Activated naive CD8-positive, alpha-beta T cell treated with anti-CD3 and anti-CD28 coated beads, Interleukin-2, amount 10 ng/mL, durations not matched to agents 7 days and 5 days (primary cell): ENCODE measurements at regions not wholly inside any gene's neighbourhood (a gene's known extent, or its start where the extent isn't known, plus 50 kb on each side); places are given as distances from the start of the nearest gene placed in this dataset.
"Not testable (repeated sequence)": the region's sequence is repeated elsewhere in the genome, so short reads cannot be mapped to it uniquely, and the experiment has no call there.

Source experiments
- ATAC-seq: fragments of 150-1000 bp; cut with Tn5 transposase; one replicate; pipeline ENCODE4 v1.10.0; 2021; ENCODE audit warnings: low read depth, moderate library complexity
- POLR2A ChIA-PET: fragments of 350-600 bp; sonication (Branson Sonifier 250); formaldehyde crosslinking; loops from one replicate; lab custom pipeline; 2021; ENCODE audit warnings: antibody characterized with exemption; lab: Charles Lee
- DNase-seq: peaks from one replicate; pipeline ENCODE4 v3.0.0; 2021
- H3K27ac Mint-ChIP-seq: one replicate; pipeline ENCODE4 v1.8.0; 2022; ENCODE audit warnings: mild to moderate bottlenecking, mixed read lengths
- H3K27me3 Mint-ChIP-seq: one replicate; pipeline ENCODE4 v1.8.0; 2022; ENCODE audit warnings: mild to moderate bottlenecking, moderate library complexity, mixed read lengths
- H3K36me3 Mint-ChIP-seq: one replicate; pipeline ENCODE4 v1.8.0; 2021; ENCODE audit warnings: mild to moderate bottlenecking, mixed read lengths
- H3K4me1 Mint-ChIP-seq: one replicate; pipeline ENCODE4 v1.8.0; 2021; ENCODE audit warnings: mixed read lengths
- H3K4me3 Mint-ChIP-seq: one replicate; pipeline ENCODE4 v1.8.0; 2022; ENCODE audit warnings: mild to moderate bottlenecking, moderate library complexity, mixed read lengths
- H3K9me3 Mint-ChIP-seq: one replicate; pipeline ENCODE4 v1.8.0; 2021; ENCODE audit warnings: mixed read lengths

- POLR2A ChIA-PET, result no interaction called here
- Mint-ChIP-seq H3K27me3 (peaks cover 1% of the 10 kb centered on the region), H3K27ac (no peak overlapping the region), H3K4me1 (no peaks in the 10 kb centered on the region), H3K9me3 (no peaks in the 10 kb centered on the region), H3K36me3 (no peaks in the 10 kb centered on the region), H3K4me3 (no peak overlapping the region)
- DNase-seq, result no peak
- no peak for ATAC-seq
Observed at GRCh38 chr7:112669306-112669705, 120.9 kb downstream of the TMEM168 start.

DNA sequence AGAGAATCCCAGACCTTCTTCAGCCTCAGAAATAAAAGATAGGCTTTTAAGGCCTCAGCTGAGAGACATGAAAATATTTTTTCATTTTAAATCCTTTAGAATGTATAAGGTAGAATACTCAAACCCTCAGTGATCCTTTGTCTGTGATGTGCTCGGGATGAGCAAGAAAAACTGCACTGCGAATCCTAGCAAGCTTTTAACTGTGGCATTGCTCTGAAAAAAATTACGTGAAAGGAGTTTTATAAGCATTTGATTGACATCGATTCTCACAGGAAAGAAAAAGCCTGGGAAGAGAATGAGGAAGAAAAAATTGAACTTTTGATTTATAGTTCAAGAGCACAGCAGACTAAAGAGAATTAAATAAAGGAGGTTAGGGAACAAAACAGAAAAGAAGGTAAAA lies 120.0 kb downstream of the TMEM168 start:
- POLR2A ChIA-PET, result no interaction called here
- Mint-ChIP-seq H3K4me1 (no peaks in the 10 kb centered on the region), H3K4me3 (no peak overlapping the region), H3K27ac (no peak overlapping the region), H3K27me3 (peaks cover 1% of the 10 kb centered on the region), H3K9me3 (no peaks in the 10 kb centered on the region), H3K36me3 (no peaks in the 10 kb centered on the region)
- no peak for ATAC-seq
- DNase-seq, result no peak

- H3K9me3 Mint-ChIP-seq, result no peaks in the 10 kb centered on the region
- no peaks in the 10 kb centered on the region for H3K4me1 Mint-ChIP-seq
- no peaks in the 10 kb centered on the region for H3K36me3 Mint-ChIP-seq
- no peak overlapping the region for H3K4me3 Mint-ChIP-seq
- no peak overlapping the region for H3K27ac Mint-ChIP-seq
- DNase-seq (no peak), ATAC-seq (no peak)
- POLR2A ChIA-PET, result no interaction called here
- peaks cover 4% of the 10 kb centered on the region for H3K27me3 Mint-ChIP-seq
Observed at GRCh38 chr7:112678626-112679025, 111.6 kb downstream of the TMEM168 start.

DNA sequence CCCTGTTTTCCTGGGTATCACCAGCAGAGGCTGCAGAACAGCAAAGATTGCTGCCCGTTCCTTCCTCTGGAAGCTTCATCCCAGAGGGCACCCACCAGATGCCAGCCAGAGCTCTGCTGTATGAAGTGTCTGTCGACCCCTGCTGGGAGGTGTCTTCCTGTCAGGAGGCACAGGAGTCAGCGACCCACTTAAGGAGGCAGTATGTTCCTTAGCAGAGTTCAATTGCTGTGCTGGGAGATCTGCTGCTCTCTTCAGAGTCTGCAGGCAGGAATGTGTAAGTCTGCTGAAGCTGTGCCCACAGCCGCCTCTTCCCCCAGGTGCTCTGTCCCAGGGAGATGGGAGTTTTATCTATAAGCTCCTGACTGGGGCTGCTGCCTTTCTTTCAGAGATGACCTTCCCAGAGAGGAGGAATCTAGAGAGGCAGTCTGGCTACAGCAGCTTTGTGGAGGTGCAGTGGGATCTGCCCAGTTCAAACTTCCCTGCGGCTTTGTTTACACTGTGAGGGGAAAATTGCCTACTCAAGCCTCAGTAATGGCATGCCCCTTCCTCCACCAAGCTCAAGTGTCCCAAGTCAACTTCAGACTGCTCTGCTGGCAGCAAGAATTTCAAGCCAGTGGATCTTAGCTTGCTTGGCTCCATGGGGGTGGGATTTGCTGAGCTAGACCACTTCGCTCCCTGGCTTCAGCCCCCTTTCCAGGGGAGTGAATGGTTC lies 100.6 kb downstream of the TMEM168 start:
- H3K9me3 Mint-ChIP-seq, H3K36me3 Mint-ChIP-seq, H3K27me3 Mint-ChIP-seq, H3K4me3 Mint-ChIP-seq, DNase-seq, POLR2A ChIA-PET, ATAC-seq, H3K27ac Mint-ChIP-seq, H3K4me1 Mint-ChIP-seq: not testable (repeated sequence)

- no peak overlapping the region for H3K4me3 Mint-ChIP-seq
- ATAC-seq, result no peak
- no peak overlapping the region for H3K27ac Mint-ChIP-seq
Observed at GRCh38 chr7:112692333-112692732, 97.9 kb downstream of the TMEM168 start.

GRCh38 chr7:112697211-112697610 lies 93.0 kb downstream of the TMEM168 start:
- ATAC-seq, DNase-seq, H3K27me3 Mint-ChIP-seq, H3K36me3 Mint-ChIP-seq, H3K9me3 Mint-ChIP-seq, H3K4me3 Mint-ChIP-seq, H3K4me1 Mint-ChIP-seq, H3K27ac Mint-ChIP-seq, POLR2A ChIA-PET: not testable (repeated sequence)

More at GRCh38 chr7:112692333-112692732, 97.9 kb downstream of the TMEM168 start:
- H3K36me3 Mint-ChIP-seq, result no peaks in the 10 kb centered on the region
- no peaks in the 10 kb centered on the region for H3K27me3 Mint-ChIP-seq
- H3K4me1 Mint-ChIP-seq, result no peaks in the 10 kb centered on the region
- no peak for DNase-seq
- peaks cover 3% of the 10 kb centered on the region for H3K9me3 Mint-ChIP-seq
- POLR2A ChIA-PET, result no interaction called here

DNA sequence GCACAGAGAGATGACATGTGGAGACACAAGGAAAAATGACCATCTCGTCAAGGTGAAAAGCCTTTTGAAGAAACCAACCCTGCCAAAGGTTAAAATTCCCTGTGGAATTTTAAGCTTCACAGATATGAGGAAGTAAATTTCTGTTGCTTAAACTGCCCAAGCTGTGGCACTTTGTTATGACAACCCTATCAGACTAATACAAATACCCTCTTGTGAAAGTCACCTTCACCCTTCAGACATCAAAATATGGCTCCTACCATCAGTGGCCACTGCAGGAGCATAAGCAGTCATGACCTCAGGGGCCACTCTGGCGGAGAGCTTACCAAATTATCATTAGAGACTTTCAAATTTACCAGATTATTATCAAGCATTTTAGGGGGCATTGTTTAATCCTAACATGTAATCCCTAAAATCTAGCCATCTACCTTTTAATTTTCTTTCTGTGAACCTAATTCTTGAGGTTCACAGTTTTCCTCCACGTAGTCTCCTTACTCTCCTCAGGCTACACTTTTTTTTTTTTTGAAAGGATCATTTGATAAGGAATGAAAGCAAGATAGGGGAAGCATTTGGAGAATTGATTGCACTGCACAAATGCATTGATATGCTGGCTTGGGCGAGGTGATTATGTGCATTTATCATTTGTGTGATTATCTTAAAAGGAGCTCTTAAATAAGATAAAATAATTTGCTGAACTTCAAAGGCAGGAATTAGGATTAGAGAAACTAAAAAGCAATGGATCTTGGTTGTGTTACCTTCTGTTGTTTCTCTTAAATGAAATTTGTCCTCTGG lies 90.3 kb downstream of the TMEM168 start:
- Mint-ChIP-seq H3K4me3 (no peak overlapping the region), H3K27ac (no peak overlapping the region), H3K4me1 (no peaks in the 10 kb centered on the region), H3K9me3 (peaks cover 1% of the 10 kb centered on the region), H3K36me3 (no peaks in the 10 kb centered on the region), H3K27me3 (no peaks in the 10 kb centered on the region)
- POLR2A ChIA-PET, result no interaction called here
- no peak for DNase-seq
- no peak for ATAC-seq

GRCh38 chr7:112701456-112701855 lies 88.7 kb downstream of the TMEM168 start:
- no peaks in the 10 kb centered on the region for H3K27me3 Mint-ChIP-seq
- no peak overlapping the region for H3K4me3 Mint-ChIP-seq
- DNase-seq, result no peak
- no peaks in the 10 kb centered on the region for H3K4me1 Mint-ChIP-seq
- H3K27ac Mint-ChIP-seq, result no peak overlapping the region
- H3K9me3 Mint-ChIP-seq, result no peaks in the 10 kb centered on the region
- no peak for ATAC-seq
- no peaks in the 10 kb centered on the region for H3K36me3 Mint-ChIP-seq
- POLR2A ChIA-PET, result no interaction called here

- DNase-seq, result no peak
- no peak overlapping the region for H3K4me3 Mint-ChIP-seq
- H3K27ac Mint-ChIP-seq, result no peak overlapping the region
- no peaks in the 10 kb centered on the region for H3K9me3 Mint-ChIP-seq
- POLR2A ChIA-PET, result no interaction called here
- H3K27me3 Mint-ChIP-seq, result no peaks in the 10 kb centered on the region
- H3K4me1 Mint-ChIP-seq, result no peaks in the 10 kb centered on the region
- ATAC-seq, result no peak
- no peaks in the 10 kb centered on the region for H3K36me3 Mint-ChIP-seq
Observed at GRCh38 chr7:112707655-112708054, 82.5 kb downstream of the TMEM168 start.

GRCh38 chr7:112708236-112708635 lies 82.0 kb downstream of the TMEM168 start:
- H3K4me1 Mint-ChIP-seq, result no peaks in the 10 kb centered on the region
- no peak overlapping the region for H3K4me3 Mint-ChIP-seq
- H3K27ac Mint-ChIP-seq, result no peak overlapping the region
- no peaks in the 10 kb centered on the region for H3K9me3 Mint-ChIP-seq
- ATAC-seq (no peak), DNase-seq (no peak)
- POLR2A ChIA-PET, result no interaction called here
- no peaks in the 10 kb centered on the region for H3K36me3 Mint-ChIP-seq
- H3K27me3 Mint-ChIP-seq, result no peaks in the 10 kb centered on the region
